Retinal pigment epithelial cell (primary cell): ENCODE measurements at regions not wholly inside any gene's neighbourhood (a gene's known extent, or its start where the extent isn't known, plus 50 kb on each side); places are given as distances from the start of the nearest gene placed in this dataset.

Experiments
- DNase-seq: peaks from one replicate; pipeline ENCODE4 v3.0.0-alpha.2; 2010; ENCODE audit warnings: low read depth
- H3K4me3 ChIP-seq: 2 replicates; pipeline ENCODE4 v1.5.1; 2011; ENCODE audit warnings: mild to moderate bottlenecking, low read length, control low read depth, moderate library complexity
- TF ChIP-seq, protein P1 (sequence below): conservative IDR thresholded peaks from 2 replicates; pipeline ENCODE4 v1.5.1; 2011; ENCODE audit warnings: low read depth, low read length, control low read depth, inconsistent platforms

GRCh38 chr16:72620853-72621252, 427.1 kb downstream of the ZFHX3 start:
- no peak for DNase-seq
- TF ChIP-seq, protein P1, sequence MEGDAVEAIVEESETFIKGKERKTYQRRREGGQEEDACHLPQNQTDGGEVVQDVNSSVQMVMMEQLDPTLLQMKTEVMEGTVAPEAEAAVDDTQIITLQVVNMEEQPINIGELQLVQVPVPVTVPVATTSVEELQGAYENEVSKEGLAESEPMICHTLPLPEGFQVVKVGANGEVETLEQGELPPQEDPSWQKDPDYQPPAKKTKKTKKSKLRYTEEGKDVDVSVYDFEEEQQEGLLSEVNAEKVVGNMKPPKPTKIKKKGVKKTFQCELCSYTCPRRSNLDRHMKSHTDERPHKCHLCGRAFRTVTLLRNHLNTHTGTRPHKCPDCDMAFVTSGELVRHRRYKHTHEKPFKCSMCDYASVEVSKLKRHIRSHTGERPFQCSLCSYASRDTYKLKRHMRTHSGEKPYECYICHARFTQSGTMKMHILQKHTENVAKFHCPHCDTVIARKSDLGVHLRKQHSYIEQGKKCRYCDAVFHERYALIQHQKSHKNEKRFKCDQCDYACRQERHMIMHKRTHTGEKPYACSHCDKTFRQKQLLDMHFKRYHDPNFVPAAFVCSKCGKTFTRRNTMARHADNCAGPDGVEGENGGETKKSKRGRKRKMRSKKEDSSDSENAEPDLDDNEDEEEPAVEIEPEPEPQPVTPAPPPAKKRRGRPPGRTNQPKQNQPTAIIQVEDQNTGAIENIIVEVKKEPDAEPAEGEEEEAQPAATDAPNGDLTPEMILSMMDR: no peak
- H3K4me3 ChIP-seq: no peak overlapping the region

GRCh38 chr16:72620348-72620747, 427.6 kb downstream of the ZFHX3 start:
- DNase-seq: no peak
- no peak overlapping the region for H3K4me3 ChIP-seq
- TF ChIP-seq, protein P1: no peak

- no peak for DNase-seq
- no peak overlapping the region for H3K4me3 ChIP-seq
- TF ChIP-seq, protein P1: no peak
These were observed 432.1 kb downstream of the ZFHX3 start for GRCh38 chr16:72615856-72616255.

GRCh38 chr16:72612718-72613117, 435.2 kb downstream of the ZFHX3 start:
- H3K4me3 ChIP-seq: no peak overlapping the region
- TF ChIP-seq, protein P1: no peak
- no peak for DNase-seq

DNA sequence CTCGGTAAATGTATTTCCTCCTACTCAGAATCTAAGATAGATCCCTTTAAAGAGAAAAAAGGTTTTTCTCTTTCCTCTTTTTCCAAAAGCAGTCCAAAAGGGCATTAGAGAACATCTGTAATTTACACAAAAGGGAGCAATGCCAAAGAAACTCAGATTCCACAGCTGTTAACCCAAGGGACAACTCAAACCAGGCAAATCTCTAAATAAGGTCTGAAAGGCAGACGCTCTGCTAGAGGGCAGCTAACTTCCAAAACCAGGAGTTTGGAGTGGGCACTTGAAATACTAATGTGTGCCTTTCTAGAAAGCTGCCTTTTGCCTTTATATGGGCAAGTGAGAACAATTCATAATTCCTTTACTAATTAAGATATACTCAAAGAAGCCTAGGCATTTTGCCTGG, 435.7 kb downstream of the ZFHX3 start:
- TF ChIP-seq, protein P1: no peak
- H3K4me3 ChIP-seq: no peak overlapping the region
- DNase-seq: no peak

GRCh38 chr16:72609933-72610332, 438.0 kb upstream of the PMFBP1 start:
- TF ChIP-seq, protein P1: no peak

DNA sequence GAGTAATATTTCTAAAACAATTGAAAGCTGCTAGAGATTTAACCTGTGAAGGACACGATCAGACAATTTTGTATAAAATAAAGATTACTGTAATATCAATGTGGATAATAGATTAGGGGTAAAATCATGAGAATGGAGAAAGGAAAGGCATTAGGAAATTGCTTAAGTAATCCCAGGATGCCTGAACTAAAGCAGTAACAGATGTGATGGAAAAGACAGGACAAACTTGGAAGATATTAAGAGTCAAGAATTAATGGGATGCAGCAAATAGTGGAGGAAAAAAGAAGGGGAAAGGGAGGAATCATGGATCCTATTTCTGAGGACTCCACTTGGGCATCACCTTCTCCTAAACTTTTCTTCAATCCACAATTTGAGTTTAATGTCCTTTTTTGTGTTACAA, 437.1 kb upstream of the PMFBP1 start:
- no peak overlapping the region for H3K4me3 ChIP-seq
- DNase-seq: no peak
- TF ChIP-seq, protein P1: no peak

More at GRCh38 chr16:72609933-72610332, 438.0 kb upstream of the PMFBP1 start:
- no peak overlapping the region for H3K4me3 ChIP-seq
- DNase-seq: no peak
